IMR-90 (cell line): ENCODE measurements at regions not wholly inside any gene's neighbourhood (a gene's known extent, or its start where the extent isn't known, plus 50 kb on each side); places are given as distances from the start of the nearest gene placed in this dataset.

Experiments used
- ATAC-seq: fragments of 200-7000 bp; cut with Tn5 transposase; 2 replicates; pipeline ENCODE4 v1.9.1; 2020; ENCODE audit warnings: low read depth, mild to moderate bottlenecking, moderate library complexity
- BruUV-seq: library from RNA; stranded (reverse); fragments of 400-500 nt; replicated peaks from 2 replicates; lab custom pipeline; 2021; lab: Mats Ljungman, UMichigan
- CTCF ChIA-PET: fragments of 300-600 bp; formaldehyde crosslinking; extraction: SDS; loops from one replicate; lab custom pipeline; 2021; ENCODE audit warnings: antibody characterized with exemption; lab: Yijun Ruan, JAX
- POLR2A ChIA-PET: fragments of 300-600 bp; sonication (Branson Sonifier 250); formaldehyde crosslinking; loops from one replicate; lab custom pipeline; 2022; ENCODE audit warnings: antibody characterized with exemption; ENCODE audit not compliant: unreplicated experiment; lab: Charles Lee
- DNase-seq: peaks from one replicate; pipeline ENCODE4 v3.0.0; 2013
- H2AFZ ChIP-seq: replicated peaks from 2 replicates; pipeline ENCODE3; 2013; ENCODE audit warnings: low read length, mild to moderate bottlenecking; ENCODE audit not compliant: poor library complexity
- H2AK5ac ChIP-seq: 2 replicates; pipeline ENCODE4 v1.6.1; 2013; ENCODE audit warnings: low read depth, low read length, inconsistent platforms
- H2AK9ac ChIP-seq: replicated peaks from 2 replicates; pipeline ENCODE3; 2013; ENCODE audit warnings: mild to moderate bottlenecking, low read depth, low read length, moderate library complexity; ENCODE audit not compliant: poor library complexity
- H2BK120ac ChIP-seq: 2 replicates; pipeline ENCODE4 v1.6.1; 2013; ENCODE audit warnings: low read depth, low read length, inconsistent platforms
- H2BK15ac ChIP-seq: 3 replicates; pipeline ENCODE4 v1.6.1; 2013; ENCODE audit warnings: low read depth, low read length, inconsistent platforms
- H2BK20ac ChIP-seq: 2 replicates; pipeline ENCODE4 v1.6.1; 2013; ENCODE audit warnings: low read depth, mild to moderate bottlenecking, inconsistent platforms, low read length, moderate library complexity
- H2BK5ac ChIP-seq: 2 replicates; pipeline ENCODE4 v1.6.1; 2013; ENCODE audit warnings: mild to moderate bottlenecking, low read depth, low read length, inconsistent platforms; ENCODE audit not compliant: poor library complexity, severe bottlenecking
- H3K14ac ChIP-seq: replicated peaks from 2 replicates; pipeline ENCODE4 v1.6.1; 2013; ENCODE audit warnings: low read depth, low read length, inconsistent platforms
- H3K18ac ChIP-seq: 2 replicates; pipeline ENCODE4 v1.6.1; 2013; ENCODE audit warnings: low read depth, low read length, control low read depth
- H3K23ac ChIP-seq: 2 replicates; pipeline ENCODE4 v1.6.1; 2013; ENCODE audit warnings: low read depth, low read length, inconsistent platforms
- H3K27ac ChIP-seq: 2 replicates; pipeline ENCODE4 v1.5.1; 2013; ENCODE audit warnings: mild to moderate bottlenecking, control low read depth, low read length; ENCODE audit not compliant: insufficient read depth
- H3K27me3 ChIP-seq: 2 replicates; pipeline ENCODE4 v1.6.1; 2013; ENCODE audit warnings: low read length; ENCODE audit not compliant: control insufficient read depth, insufficient read depth
- H3K36me3 ChIP-seq: 2 replicates; pipeline ENCODE4 v1.6.1; 2013; ENCODE audit warnings: low read length, mixed read lengths; ENCODE audit not compliant: control insufficient read depth, insufficient read depth
- H3K4ac ChIP-seq: 2 replicates; pipeline ENCODE4 v1.6.1; 2013; ENCODE audit warnings: low read depth, low read length, inconsistent platforms
- H3K4me1 ChIP-seq: 2 replicates; pipeline ENCODE4 v1.6.1; 2013; ENCODE audit warnings: low read length, mixed read lengths; ENCODE audit not compliant: control insufficient read depth, insufficient read depth
- H3K4me2 ChIP-seq: 2 replicates; pipeline ENCODE4 v1.6.1; 2013; ENCODE audit warnings: low read depth, mild to moderate bottlenecking, control low read depth, low read length, moderate library complexity
- H3K4me3 ChIP-seq: 2 replicates; pipeline ENCODE4 v1.5.1; 2013; ENCODE audit warnings: low read depth, mild to moderate bottlenecking, control low read depth, low read length, moderate library complexity; ENCODE audit not compliant: insufficient read depth
- H3K56ac ChIP-seq: 2 replicates; pipeline ENCODE4 v1.6.1; 2013; ENCODE audit warnings: low read length, inconsistent platforms; ENCODE audit not compliant: insufficient read depth; ENCODE audit errors: extremely low read depth
- H3K79me1 ChIP-seq, 2 experiments: 2 replicates each; pipeline ENCODE4 v1.6.1; 2013; ENCODE audit warnings: low read length in 2 of 2, inconsistent platforms in 1 of 2, low read depth in 1 of 2
- H3K9ac ChIP-seq: 2 replicates; pipeline ENCODE4 v1.6.1; 2013; ENCODE audit warnings: low read depth, low read length, control low read depth
- H3K9me1 ChIP-seq: 2 replicates; pipeline ENCODE4 v1.6.1; 2013; ENCODE audit warnings: low read length, inconsistent platforms; ENCODE audit not compliant: insufficient read depth
- H3K9me3 ChIP-seq: 2 replicates; pipeline ENCODE4 v1.6.1; 2013; ENCODE audit warnings: low read length; ENCODE audit not compliant: control insufficient read depth, insufficient read depth
- H4K20me1 ChIP-seq: 2 replicates; pipeline ENCODE4 v1.6.1; 2013; ENCODE audit warnings: low read length, inconsistent platforms; ENCODE audit not compliant: insufficient read depth
- H4K5ac ChIP-seq: 2 replicates; pipeline ENCODE4 v1.6.1; 2013; ENCODE audit warnings: mild to moderate bottlenecking, low read depth, low read length, control low read depth
- H4K8ac ChIP-seq, 2 experiments: 2 replicates each; pipeline ENCODE4 v1.6.1; 2013; ENCODE audit warnings: low read depth in 2 of 2, low read length in 2 of 2, control low read depth in 1 of 2, inconsistent platforms in 1 of 2
- H4K91ac ChIP-seq: 2 replicates; pipeline ENCODE4 v1.6.1; 2013; ENCODE audit warnings: low read depth, low read length, inconsistent platforms; ENCODE audit not compliant: insufficient read depth
- BHLHE40 ChIP-seq: fragments of 150-350 bp; IDR thresholded peaks from 2 replicates; pipeline ENCODE4 v1.6.1; 2016; ENCODE audit warnings: mild to moderate bottlenecking, low read depth, low read length
- CEBPB ChIP-seq: IDR thresholded peaks from 2 replicates; pipeline ENCODE4 v1.6.1; 2012; ENCODE audit warnings: low read depth, low read length, improper control_type of control experiment
- CHD1 ChIP-seq: IDR thresholded peaks from 2 replicates; pipeline ENCODE4 v1.6.1; 2012; ENCODE audit warnings: low read depth, low read length, improper control_type of control experiment
- CTCF ChIP-seq: conservative IDR thresholded peaks from 2 replicates; pipeline ENCODE4 v1.5.1; 2012; ENCODE audit warnings: mild to moderate bottlenecking, low read depth, low read length, improper control_type of control experiment
- ELK1 ChIP-seq: fragments of 150-350 bp; IDR thresholded peaks from 2 replicates; pipeline ENCODE4 v1.6.1; 2016; ENCODE audit warnings: low read depth, mild to moderate bottlenecking, low read length, moderate library complexity, borderline replicate concordance
- FOS ChIP-seq: fragments of 150-350 bp; IDR thresholded peaks from 2 replicates; pipeline ENCODE4 v1.6.1; 2016; ENCODE audit warnings: low read depth, low read length
- MAFK ChIP-seq: IDR thresholded peaks from 2 replicates; pipeline ENCODE4 v1.6.1; 2012; ENCODE audit warnings: low read depth, low read length, improper control_type of control experiment
- MAZ ChIP-seq: IDR thresholded peaks from 2 replicates; pipeline ENCODE4 v1.6.1; 2012; ENCODE audit warnings: low read depth, mild to moderate bottlenecking, low read length, improper control_type of control experiment, moderate library complexity, borderline replicate concordance
- MXI1 ChIP-seq: IDR thresholded peaks from 2 replicates; pipeline ENCODE4 v1.6.1; 2012; ENCODE audit warnings: low read depth, mild to moderate bottlenecking, low read length, moderate library complexity, borderline replicate concordance
- NFE2L2 ChIP-seq: fragments of 150-350 bp; IDR thresholded peaks from 2 replicates; pipeline ENCODE4 v1.6.1; 2016; ENCODE audit warnings: low read depth, mild to moderate bottlenecking, low read length
- POLR2A ChIP-seq: IDR thresholded peaks from 2 replicates; pipeline ENCODE4 v1.6.1; 2012; ENCODE audit warnings: mild to moderate bottlenecking, low read depth, low read length
- RAD21 ChIP-seq: IDR thresholded peaks from 2 replicates; pipeline ENCODE4 v1.6.1; 2012; ENCODE audit warnings: low read length, improper control_type of control experiment
- RCOR1 ChIP-seq: IDR thresholded peaks from 2 replicates; pipeline ENCODE4 v1.6.1; 2012; ENCODE audit warnings: mild to moderate bottlenecking, low read length, improper control_type of control experiment; ENCODE audit not compliant: insufficient replicate concordance
- RFX5 ChIP-seq: IDR thresholded peaks from 2 replicates; pipeline ENCODE4 v1.8.0; 2012; ENCODE audit warnings: low read depth, mild to moderate bottlenecking, low read length, moderate library complexity
- SMC3 ChIP-seq: fragments of 150-350 bp; IDR thresholded peaks from 2 replicates; pipeline ENCODE4 v1.6.1; 2016; ENCODE audit warnings: low read depth, mild to moderate bottlenecking, antibody characterized with exemption, low read length, moderate library complexity
- USF2 ChIP-seq: fragments of 150-350 bp; IDR thresholded peaks from 2 replicates; pipeline ENCODE4 v1.6.1; 2017; ENCODE audit warnings: mild to moderate bottlenecking, antibody characterized with exemption, low read length, low read depth
- WGBS, 2 experiments: methylation state at CpG; one replicate each; pipeline versions ENCODE4 v1.1.5 to v1.1.7; 2013; ENCODE audit warnings: missing lambda C conversion rate in 2 of 2; ENCODE audit not compliant: insufficient read length in 1 of 2; ENCODE audit errors: extremely low coverage in 2 of 2; 5-methylcytosine and 5-hydroxymethylcytosine counted together
- dilution Hi-C: fragments of 300-500 bp; cut with HindIII; formaldehyde crosslinking; loops from one replicate; pipeline ENCODE4 v1.14.3; 2018; ENCODE audit warnings: low sequenced_read_pairs; ENCODE audit not compliant: unreplicated experiment
- in situ Hi-C: fragments of 300-500 bp; cut with MboI; formaldehyde crosslinking; loops from 3 replicates; pipeline ENCODE4 v1.14.3; 2019; ENCODE audit warnings: low sequenced_read_pairs, inconsistent platforms, mixed read lengths
- intact Hi-C: fragments of 100-400 bp; cut with micrococcal nuclease; formaldehyde crosslinking; loops from 2 replicates; pipeline ENCODE4 v1.10.0; 2022

GRCh38 chr1:56298866-56299265, 280.5 kb downstream of the PLPP3 start:
- Histone ChIP-seq H2BK5ac (no peak overlapping the region), H2AK5ac (no peak overlapping the region), H4K91ac (no peak overlapping the region), H3K4ac (no peak overlapping the region), H3K9ac (no peak overlapping the region), H4K5ac (no peak overlapping the region), H4K8ac (no peak overlapping the region), H3K27ac (no peak overlapping the region), H2BK120ac (no peak overlapping the region), H2BK15ac (no peak overlapping the region), H4K20me1 (peaks cover 4% of the 10 kb centered on the region; the same call in 1 of the 2 replicates), H3K23ac (no peak overlapping the region), H3K9me3 (no peaks in the 10 kb centered on the region), H3K27me3 (no peaks in the 10 kb centered on the region), H2BK20ac (no peak overlapping the region), H3K9me1 (peaks cover 8% of the 10 kb centered on the region), H2AK9ac (no peak overlapping the region), H3K4me2 (no peak overlapping the region), H3K36me3 (no peaks in the 10 kb centered on the region), H3K18ac (no peak overlapping the region), H2AFZ (no peak overlapping the region), H3K14ac (no peak overlapping the region), H3K79me1 (no peaks in the 10 kb centered on the region), H3K4me1 (peaks cover 10% of the 10 kb centered on the region), H3K4me3 (no peak overlapping the region), H3K56ac (no peak overlapping the region)
- POLR2A ChIA-PET: no interaction called here
- dilution Hi-C loops: no loop called here
- intact Hi-C loops: no loop called here
- 100% methylated on average over 2 of the region's 2 CpGs; no CpG with 5 or more reads in 1 of the 2 experiments for WGBS, 2 experiments
- in situ Hi-C loops: no loop called here
- BruUV-seq: no TSS peak
- CTCF ChIA-PET: no interaction called here
- ATAC-seq (no peak), DNase-seq (no peak)
- TF ChIP-seq MAFK (no peak), CHD1 (no peak), RCOR1 (no peak), CTCF (no peak), BHLHE40 (no peak), USF2 (no peak), SMC3 (no peak), POLR2A (no peak), CEBPB (no peak), RFX5 (no peak), MAZ (no peak), FOS (no peak), ELK1 (no peak), MXI1 (no peak), RAD21 (no peak), NFE2L2 (no peak)
